Duodenal mucosa (tissue), 2 donors: ENCODE measurements at regions not wholly inside any gene's neighbourhood (a gene's known extent, or its start where the extent isn't known, plus 50 kb on each side); places are given as distances from the start of the nearest gene placed in this dataset.
"Not testable (repeated sequence)": the region's sequence is repeated elsewhere in the genome, so short reads cannot be mapped to it uniquely, and the experiment has no call there.

ENCODE experiments used
- H3K27ac ChIP-seq: one replicate; pipeline ENCODE4 v1.7.0; 2013; ENCODE audit warnings: low read depth, low read length
- H3K27me3 ChIP-seq, 2 donors: one replicate each; pipeline ENCODE4 v1.7.0; 2013; ENCODE audit warnings: low read length in 2 of 2, control low read depth in 1 of 2; ENCODE audit not compliant: insufficient read depth in 2 of 2, control insufficient read depth in 1 of 2
- H3K36me3 ChIP-seq, 2 donors: one replicate each; pipeline ENCODE4 v1.7.0; 2013; ENCODE audit warnings: low read length in 2 of 2, control low read depth in 1 of 2; ENCODE audit not compliant: insufficient read depth in 2 of 2, control insufficient read depth in 1 of 2
- H3K4me1 ChIP-seq, 2 donors: one replicate each; pipeline ENCODE4 v1.7.0; 2013; ENCODE audit warnings: low read length in 2 of 2, control low read depth in 1 of 2; ENCODE audit not compliant: insufficient read depth in 2 of 2, control insufficient read depth in 1 of 2
- H3K4me3 ChIP-seq, 2 donors: one replicate each; pipeline ENCODE4 v1.7.0; 2013; ENCODE audit warnings: low read length in 2 of 2, low read depth in 1 of 2
- H3K9ac ChIP-seq, 2 donors: one replicate each; pipeline ENCODE4 v1.7.0; 2013; ENCODE audit warnings: low read length in 2 of 2, low read depth in 1 of 2
- H3K9me3 ChIP-seq, 2 donors: one replicate each; pipeline ENCODE4 v1.7.0; 2013; ENCODE audit warnings: low read length in 2 of 2, control low read depth in 1 of 2; ENCODE audit not compliant: control insufficient read depth in 1 of 2

- no peaks in the 10 kb centered on the region for H3K27me3 ChIP-seq
- peaks cover 0 to 6% of the 10 kb centered on the region in 2 donors for H3K9me3 ChIP-seq
- no peak overlapping the region for H3K27ac ChIP-seq
- H3K4me1 ChIP-seq, result peaks cover 0 to 5% of the 10 kb centered on the region in 2 donors
- no peak overlapping the region for H3K9ac ChIP-seq
- H3K4me3 ChIP-seq, result no peak overlapping the region
- no peaks in the 10 kb centered on the region for H3K36me3 ChIP-seq
Observed at GRCh38 chr13:112174476-112175110, 107.6 kb downstream of the SOX1 start.

GRCh38 chr13:112175162-112176075 lies 108.5 kb downstream of the SOX1 start:
- Histone ChIP-seq H3K4me3 (no peak overlapping the region), H3K9me3 (peaks cover 0 to 6% of the 10 kb centered on the region in 2 donors), H3K36me3 (no peaks in the 10 kb centered on the region), H3K4me1 (peaks cover 0 to 5% of the 10 kb centered on the region in 2 donors), H3K27ac (no peak overlapping the region), H3K9ac (no peak overlapping the region), H3K27me3 (no peaks in the 10 kb centered on the region)

- not testable (repeated sequence) for H3K27ac ChIP-seq, H3K27me3 ChIP-seq, H3K4me1 ChIP-seq, H3K36me3 ChIP-seq, H3K9me3 ChIP-seq, H3K9ac ChIP-seq, H3K4me3 ChIP-seq
Observed at GRCh38 chr13:112176141-112177119, 109.5 kb downstream of the SOX1 start.

GRCh38 chr13:112177450-112178288 lies 110.7 kb downstream of the SOX1 start:
- no peak overlapping the region for H3K27ac ChIP-seq
- H3K36me3 ChIP-seq, result no peaks in the 10 kb centered on the region
- no peaks in the 10 kb centered on the region for H3K27me3 ChIP-seq
- no peak overlapping the region for H3K4me3 ChIP-seq
- H3K9me3 ChIP-seq, result peaks cover 0 to 6% of the 10 kb centered on the region in 2 donors
- no peak overlapping the region for H3K9ac ChIP-seq
- H3K4me1 ChIP-seq, result peaks cover 0 to 5% of the 10 kb centered on the region in 2 donors

GRCh38 chr13:112178769-112179168 lies 111.8 kb downstream of the SOX1 start:
- Histone ChIP-seq H3K9ac (no peak overlapping the region), H3K27ac (no peak overlapping the region), H3K9me3 (peaks cover 0 to 6% of the 10 kb centered on the region in 2 donors)

GRCh38 chr13:112179421-112179820 lies 112.5 kb downstream of the SOX1 start:
- Histone ChIP-seq H3K4me1 (peaks cover 0 to 5% of the 10 kb centered on the region in 2 donors), H3K27me3 (no peaks in the 10 kb centered on the region), H3K27ac (no peak overlapping the region), H3K9me3 (peaks cover 0 to 1% of the 10 kb centered on the region in 2 donors), H3K4me3 (no peak overlapping the region), H3K36me3 (no peaks in the 10 kb centered on the region), H3K9ac (no peak overlapping the region)

More at GRCh38 chr13:112178769-112179168, 111.8 kb downstream of the SOX1 start:
- Histone ChIP-seq H3K27me3 (no peaks in the 10 kb centered on the region), H3K4me3 (no peak overlapping the region), H3K4me1 (peaks cover 0 to 5% of the 10 kb centered on the region in 2 donors), H3K36me3 (no peaks in the 10 kb centered on the region)

- Histone ChIP-seq H3K27me3 (no peaks in the 10 kb centered on the region), H3K4me3 (no peak overlapping the region)
Observed at GRCh38 chr13:112179995-112180394, 113.0 kb downstream of the SOX1 start.

GRCh38 chr13:112181336-112182067 lies 114.6 kb downstream of the SOX1 start:
- Histone ChIP-seq H3K9me3 (no peaks in the 10 kb centered on the region), H3K9ac (no peak overlapping the region)

More at GRCh38 chr13:112179995-112180394, 113.0 kb downstream of the SOX1 start:
- Histone ChIP-seq H3K36me3 (no peaks in the 10 kb centered on the region), H3K9ac (no peak overlapping the region), H3K27ac (no peak overlapping the region), H3K9me3 (no peaks in the 10 kb centered on the region), H3K4me1 (peaks cover 0 to 5% of the 10 kb centered on the region in 2 donors)

More at GRCh38 chr13:112181336-112182067, 114.6 kb downstream of the SOX1 start:
- Histone ChIP-seq H3K36me3 (no peaks in the 10 kb centered on the region), H3K4me3 (no peak overlapping the region), H3K27me3 (no peaks in the 10 kb centered on the region), H3K27ac (no peak overlapping the region), H3K4me1 (peaks cover 0 to 5% of the 10 kb centered on the region in 2 donors)
